NCI-H226 (cell line): ENCODE measurements at regions not wholly inside any gene's neighbourhood (a gene's known extent, or its start where the extent isn't known, plus 50 kb on each side); places are given as distances from the start of the nearest gene placed in this dataset.

Experiments
- DNase-seq: peaks from one replicate; pipeline ENCODE4 v3.0.0-alpha.2; 2015

DNA sequence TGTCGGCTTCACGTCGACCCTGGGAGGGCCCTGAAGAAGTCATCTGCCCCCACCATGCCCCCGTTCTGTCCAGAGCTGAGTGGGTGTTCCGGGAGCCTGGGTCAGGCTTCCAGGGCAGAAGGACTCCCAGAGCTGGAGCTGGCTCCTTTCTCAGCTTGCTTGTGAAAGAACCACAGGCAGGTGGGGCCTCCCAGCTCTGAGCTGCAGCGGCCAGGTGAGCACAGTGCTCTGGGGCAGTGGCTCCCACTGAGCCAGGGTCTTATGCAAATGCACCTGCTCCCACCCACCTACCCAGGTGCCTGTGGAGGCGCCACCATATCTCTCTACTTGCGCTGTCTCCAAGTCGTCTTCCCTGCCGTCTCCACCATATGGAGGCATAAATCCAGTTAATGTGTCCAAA lies 140.0 kb upstream of the RPL38 start:
- DNase-seq = no peak

DNA sequence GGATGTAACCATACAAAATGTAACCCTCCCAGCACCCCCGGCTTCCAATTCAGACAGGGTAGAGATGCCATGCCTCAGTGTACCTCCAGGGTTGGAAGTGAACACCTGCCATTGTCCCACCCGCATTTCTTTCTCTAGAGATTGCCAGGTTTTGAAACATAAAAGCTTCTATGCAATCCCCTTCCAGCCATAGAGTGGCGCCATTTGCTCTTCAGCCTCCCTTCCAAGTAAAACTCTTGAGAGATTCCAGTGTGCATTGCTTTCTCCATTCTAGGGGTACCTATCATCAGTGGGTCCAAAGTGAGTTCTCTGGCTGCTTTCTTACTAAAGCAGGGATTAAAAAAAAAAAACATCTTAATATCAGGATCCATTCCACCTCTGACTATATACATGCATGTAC lies 133.1 kb upstream of the RPL38 start:
- no peak for DNase-seq

DNA sequence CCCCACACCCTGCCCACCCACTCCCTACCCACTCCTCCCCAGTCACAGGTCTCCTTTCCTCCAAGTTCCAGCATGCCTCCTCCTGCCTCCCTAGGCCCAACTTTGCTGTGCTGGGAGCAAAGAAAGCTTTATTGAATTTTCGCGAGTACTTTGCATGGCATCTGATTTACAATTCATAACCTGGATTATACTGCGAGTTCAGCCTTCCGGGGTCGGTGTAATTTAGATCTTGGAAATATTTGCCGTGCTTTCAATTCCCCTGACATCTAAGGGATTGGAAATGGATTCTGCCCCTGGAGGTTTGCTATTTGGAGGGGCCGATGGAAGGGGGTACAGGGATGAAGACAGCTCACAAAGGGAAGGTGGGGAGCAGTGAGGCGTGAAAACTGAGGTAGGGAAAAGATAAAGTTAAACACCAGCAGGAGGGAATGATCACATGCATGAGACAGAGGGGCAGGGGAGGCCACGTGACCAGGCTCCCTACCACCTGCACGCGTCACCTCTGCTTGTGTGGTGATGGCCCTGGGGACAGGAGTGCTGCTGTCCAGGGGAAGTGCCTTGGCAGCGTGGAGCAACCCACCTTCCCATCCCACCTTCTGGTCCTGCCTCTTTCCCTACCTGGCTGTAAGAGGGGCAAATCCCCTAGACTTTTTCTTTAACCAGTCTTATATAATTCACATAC lies 132.3 kb upstream of the RPL38 start:
- DNase-seq = no peak

DNA sequence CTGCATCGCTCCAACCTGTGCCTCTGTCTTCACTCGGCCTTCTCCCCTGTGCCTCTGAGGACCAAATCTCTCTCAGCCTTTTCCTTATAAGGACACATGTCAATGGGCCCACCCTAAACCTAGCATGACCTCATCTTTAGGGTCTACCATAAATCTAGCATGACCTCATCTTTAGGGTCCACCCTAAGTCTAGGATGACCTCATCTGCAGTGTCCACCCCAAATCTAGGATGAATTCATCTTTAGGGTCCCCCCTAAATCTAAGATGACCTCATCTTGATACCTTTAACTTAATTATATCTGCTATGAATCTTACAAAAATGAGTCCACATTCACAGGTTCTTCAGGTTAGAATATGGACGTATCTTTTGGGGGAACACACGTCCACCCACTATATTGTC lies 131.1 kb upstream of the RPL38 start:
- DNase-seq = no peak

DNA sequence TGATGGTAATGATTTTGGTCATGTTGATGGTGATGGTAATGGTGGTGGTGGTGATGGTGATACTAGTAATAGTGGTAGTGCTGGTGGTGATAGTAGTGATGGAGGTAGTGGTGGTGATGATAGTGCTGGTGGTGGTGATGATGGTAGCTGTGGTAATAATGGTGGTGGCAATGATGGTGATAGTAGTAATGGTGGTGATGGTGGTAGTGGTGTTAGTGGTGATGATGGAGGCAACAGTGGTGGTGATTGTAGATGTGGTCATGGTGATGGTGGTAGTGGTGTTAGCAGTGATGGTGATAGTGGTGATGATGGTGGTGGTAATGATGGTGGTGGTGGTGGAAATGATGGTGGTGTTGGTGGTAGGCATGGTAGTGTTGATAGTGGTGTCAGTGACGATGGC lies 127.0 kb upstream of the RPL38 start:
- DNase-seq = no peak

DNA sequence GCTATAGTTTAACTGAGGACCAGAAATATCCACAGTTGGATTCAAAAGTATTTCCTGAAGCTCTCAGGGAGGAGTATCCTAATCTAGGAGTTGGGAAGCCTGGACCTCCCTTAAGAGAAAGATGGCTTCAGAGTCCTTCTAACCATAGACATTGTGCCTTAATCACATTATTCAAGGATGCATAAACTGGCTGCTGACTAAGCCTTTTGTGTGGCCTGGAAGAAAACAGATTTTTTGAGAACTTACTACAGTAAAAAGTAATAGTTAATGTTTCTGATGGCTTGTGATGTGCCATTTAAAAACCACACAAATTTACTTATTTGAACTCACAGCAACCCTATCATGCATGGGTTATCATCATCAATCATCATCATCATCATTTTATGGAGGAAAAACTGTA lies 126.2 kb upstream of the RPL38 start:
- no peak for DNase-seq

DNA sequence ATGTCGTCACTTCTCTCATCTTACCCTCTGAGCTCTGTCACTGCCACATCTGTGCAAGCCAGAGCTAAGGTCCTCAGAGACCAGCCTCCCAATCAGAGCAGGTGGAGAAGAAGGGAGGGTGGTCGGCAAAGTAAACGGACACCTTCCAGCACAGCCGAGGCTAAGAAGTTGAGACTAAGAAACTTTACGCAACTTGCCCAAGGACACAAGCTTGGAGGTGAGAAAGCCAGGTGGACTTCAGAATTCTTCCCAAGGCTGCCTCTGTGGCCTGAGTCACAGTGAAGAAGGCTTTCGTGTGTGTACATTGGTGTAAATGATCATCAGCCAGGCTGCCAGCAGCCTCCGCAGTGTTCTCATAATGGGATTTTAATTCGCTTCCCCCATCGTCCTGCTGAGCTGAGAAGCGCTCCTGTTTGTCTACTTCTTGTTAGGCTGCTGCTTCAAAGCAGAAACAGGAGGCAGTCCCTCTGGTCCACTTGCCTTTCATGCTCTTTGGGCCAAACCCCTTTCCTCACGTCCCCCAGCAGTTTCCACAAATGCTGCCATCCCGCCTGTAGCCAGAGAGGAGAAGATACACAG lies 125.0 kb upstream of the RPL38 start:
- no peak for DNase-seq

DNA sequence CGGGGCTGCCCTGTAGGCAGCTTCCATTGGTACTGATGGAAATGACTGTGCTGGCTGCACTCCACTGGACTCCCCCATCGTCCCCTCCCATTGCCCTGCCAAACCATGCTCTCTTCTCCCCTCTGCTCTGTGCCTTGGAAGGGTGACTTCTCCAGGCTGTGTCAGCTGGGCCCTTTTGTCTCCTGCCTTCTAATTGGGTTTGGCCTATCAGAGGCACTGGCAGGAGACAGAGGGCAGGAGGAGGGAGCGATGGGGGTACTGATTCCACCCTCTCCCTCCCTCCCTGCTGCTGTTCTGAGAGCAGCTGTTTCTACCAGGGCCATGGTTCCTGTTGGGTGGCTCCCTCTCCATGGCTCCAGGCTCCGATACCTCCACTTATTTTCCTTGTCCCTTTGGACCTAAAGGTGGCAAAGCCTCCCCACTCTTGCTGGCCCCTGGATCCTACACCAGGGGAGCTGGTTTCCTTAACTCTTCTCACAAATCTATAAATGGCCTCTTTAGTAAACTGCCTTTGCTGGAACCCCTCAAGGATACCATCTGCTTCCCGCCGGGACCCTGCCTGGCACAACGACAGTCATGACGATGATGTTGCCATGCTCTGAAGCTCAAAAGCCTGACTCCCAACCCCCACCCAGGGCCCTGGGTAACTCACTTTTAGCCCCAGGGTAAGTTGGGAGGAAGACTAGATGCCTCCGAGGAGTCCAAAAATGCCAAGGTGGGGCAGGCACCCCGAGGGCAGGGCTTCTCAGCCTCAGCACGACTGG lies 123.8 kb upstream of the RPL38 start:
- no peak for DNase-seq

DNA sequence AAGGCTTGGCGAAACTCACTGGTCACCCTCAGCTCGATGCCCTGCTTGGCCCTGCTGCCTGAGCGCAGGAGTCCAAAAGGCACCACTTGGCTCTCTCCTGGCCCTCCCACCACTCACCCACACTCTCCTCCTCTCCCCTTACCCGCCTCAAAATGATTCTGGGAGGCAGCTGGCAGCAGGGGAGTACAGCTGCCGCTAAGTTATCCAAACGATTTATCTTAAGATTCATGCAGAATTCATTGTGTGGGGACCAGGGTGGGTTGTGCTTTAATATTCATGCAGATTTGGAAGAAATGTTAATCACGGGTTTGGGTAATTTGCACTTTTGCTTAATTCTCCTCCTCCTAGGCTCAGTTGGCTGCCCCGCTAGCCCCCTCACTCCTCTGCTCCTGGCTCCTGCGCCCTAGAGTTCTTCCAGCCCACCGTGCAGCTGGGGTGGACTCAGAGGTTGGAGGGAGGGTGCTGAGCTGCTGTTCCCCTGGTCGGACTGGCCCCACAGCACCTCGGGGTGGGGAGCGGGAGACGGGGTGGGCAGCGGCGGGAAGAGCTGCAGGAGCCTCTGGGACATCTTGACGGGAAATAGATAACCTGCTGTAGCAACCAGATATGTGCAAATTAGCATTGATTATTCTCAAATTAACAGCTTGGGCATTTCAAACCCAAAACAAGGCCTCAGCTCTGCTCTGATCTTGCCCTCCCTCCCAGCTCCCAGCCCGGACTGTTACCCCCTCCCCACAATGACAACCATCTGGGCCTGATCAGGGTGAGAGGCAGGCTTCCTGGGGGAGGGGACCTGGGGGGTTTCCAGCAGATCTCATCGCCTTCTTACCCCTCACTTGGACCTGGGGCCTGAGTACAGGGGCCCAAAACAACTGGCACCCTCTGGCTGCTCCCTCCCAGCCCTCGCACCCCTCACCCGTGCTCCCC lies 122.6 kb upstream of the RPL38 start:
- no peak for DNase-seq

DNA sequence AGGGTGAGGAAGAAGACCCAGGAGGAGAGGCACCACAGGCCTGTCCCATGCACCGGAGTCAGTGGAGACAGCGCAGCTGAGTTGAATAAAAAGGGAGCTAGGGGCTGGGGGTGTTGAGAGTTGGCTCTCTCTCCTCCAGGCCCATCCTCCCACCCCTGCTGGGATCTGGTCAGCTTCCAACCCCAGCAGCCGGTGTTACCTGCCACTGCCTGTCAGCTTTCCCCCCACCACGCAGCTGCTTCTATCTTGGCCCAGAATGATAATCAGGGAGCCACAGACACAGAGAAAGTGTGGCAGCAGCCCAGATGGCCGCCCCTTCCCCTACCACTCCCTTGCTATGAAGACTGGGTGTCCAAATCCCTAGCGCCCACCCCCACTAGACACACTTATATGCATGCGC lies 120.6 kb upstream of the RPL38 start:
- DNase-seq = no peak

DNA sequence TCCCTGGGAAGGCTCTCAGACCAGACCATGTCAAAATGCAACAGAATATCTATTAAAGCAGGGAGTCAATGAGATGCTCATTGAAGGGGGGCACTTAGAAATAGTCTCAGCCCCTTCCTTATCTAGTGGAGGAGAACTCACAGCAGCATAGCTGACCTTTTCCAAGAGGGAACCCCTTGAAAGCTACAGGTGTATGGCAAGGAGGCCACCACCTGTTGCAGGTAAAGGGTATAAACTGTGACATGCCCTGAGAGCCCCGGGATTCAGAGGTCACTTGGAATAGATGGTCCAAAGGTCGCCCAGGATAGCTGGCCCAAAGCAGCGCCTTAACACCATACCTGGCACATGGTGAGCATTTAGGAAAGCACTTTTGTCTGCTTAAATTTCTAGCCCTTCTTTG lies 120.2 kb upstream of the RPL38 start:
- no peak for DNase-seq

DNA sequence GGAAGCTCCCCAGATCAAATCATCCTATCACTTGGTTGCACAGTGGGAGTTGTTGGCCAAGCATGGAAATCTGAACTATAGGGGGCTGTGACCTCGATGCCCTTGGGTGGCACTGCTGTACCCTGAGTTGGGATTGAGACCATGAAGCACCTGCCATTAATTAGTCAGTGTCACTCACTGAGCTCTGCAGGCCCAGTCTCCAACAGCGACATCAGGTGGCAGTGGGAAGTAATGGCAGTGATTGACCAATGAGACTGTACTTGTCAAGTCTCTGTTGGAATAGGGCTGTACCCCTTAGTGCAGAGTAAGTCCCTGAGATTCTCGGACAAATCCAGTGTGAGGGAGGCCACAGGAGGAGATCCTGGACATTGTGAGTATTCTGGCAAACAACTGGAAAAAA lies 118.0 kb upstream of the RPL38 start:
- DNase-seq = no peak

DNA sequence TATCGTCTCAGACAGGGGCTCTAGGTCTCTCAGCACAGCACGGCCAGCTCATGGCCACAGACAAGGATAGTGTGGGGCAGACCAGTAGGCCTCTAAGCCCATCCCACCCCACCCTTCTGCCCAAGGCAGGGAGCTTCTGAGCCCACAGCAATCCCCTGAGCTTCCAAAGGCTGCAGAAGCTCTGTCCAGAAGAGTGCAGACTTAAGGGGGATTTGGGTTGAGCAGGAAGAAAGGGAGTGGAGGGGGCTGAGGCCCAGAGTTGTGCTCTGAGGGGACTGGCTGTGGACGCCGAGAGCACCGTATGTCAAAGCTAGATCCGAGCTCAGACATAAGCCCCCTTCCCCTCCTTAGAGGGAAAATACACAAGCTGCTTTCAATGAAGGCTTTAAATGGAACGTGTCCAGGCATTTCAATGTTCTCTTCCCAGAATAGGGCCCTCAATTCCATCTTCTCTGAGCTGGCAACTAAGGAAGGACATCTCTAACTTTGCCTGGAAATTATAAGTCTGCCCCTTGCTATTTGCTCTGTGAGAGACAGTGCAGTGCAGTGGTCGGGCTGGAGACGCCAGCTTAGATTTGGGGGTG lies 116.4 kb upstream of the RPL38 start:
- DNase-seq = no peak

DNA sequence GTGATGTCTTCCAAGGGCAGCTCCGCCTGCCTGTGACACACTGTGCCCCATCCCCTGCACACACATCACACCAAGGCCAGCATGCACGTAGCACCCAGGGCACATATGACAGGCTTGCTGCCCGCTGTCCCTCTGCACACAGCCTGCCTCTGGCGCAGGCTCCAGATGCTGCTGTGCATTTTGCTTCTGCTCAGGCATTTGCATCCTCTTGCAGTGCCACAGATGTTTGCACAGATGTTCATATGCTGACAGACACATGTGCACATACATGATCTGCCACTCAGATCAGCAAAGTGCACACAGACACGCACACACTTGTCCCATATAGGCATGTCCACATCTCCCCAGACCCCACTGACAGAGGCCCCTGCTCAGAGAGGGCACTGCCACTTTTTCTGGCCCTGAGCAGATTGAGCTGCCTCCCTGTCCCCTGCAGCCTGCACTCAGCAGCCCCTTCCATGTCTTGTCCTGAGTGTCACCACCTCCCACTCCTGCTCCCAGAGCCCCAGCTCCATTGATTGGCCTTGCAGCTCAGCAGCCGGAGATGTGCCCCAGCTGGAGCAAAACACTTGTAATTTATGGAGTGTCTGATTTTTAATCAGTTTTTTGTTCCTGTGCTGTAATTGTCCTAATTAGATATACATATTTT lies 115.1 kb upstream of the RPL38 start:
- no peak for DNase-seq

DNA sequence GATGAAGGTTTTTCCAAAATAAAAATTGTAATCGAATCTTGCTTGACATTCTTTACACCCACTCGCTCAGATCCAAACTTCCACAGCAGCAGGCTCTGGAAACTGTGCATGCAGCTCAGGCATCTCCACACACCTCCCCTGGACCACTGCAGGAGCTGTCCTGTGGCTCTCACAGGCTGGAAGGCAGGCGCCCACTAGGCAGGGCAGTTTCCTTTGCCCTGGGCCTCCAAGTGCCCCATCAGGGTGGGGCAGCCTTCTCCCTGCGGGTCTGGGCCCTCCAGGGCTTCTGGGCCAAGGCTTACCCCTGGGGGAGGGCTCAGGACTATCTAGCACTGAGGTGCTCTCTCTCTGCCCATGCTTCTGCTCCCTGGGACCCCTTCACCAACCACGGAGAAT lies 114.5 kb upstream of the RPL38 start:
- no peak for DNase-seq

DNA sequence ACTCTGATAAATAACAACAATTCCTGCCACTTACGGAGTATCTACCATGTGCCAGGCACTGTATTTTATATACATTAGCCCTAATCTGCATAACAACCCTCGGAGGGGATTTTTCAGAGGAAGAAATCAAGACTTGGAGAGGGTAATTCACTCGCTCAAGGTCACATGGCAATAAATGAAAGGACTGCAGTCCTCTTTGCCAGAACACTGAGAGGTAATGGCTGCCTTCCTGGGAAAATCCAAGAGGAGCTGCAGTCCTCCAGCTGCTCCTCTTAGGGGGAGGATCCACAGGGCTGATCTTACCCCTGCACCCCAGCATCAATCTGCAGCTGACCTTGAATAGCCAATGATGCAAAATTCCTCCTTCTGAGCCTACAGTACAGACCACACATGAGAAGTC lies 114.1 kb upstream of the RPL38 start:
- DNase-seq = no peak

DNA sequence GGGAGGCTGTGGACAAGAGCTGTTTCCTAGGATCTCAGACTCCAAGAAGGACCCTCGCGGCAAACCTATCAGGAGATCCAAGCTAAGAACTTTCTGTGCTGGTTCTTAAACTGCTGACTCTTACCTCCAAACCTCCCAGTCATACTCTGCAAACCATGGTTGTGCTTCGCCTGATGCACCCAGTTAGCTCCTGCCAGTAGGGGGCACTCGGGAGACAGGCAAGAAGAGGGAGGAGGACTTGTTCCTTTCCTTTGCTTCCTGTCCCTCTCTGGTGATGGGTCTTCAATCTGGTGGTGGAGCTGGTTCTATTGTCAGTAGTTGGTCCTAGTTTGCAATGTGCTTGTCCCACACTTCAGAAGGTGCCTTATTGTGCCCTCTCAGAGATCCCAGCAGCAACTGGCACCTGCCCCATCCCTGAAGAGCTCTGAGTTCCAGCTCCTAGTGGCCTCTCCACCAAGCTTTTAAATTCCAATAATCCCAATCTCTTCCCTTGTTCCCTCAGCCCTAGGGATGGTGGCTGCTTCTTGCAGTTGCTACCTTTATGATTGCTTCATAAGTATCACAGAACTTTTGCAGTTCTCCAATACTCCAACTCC lies 113.5 kb upstream of the RPL38 start:
- DNase-seq = peak; percentile 16

DNA sequence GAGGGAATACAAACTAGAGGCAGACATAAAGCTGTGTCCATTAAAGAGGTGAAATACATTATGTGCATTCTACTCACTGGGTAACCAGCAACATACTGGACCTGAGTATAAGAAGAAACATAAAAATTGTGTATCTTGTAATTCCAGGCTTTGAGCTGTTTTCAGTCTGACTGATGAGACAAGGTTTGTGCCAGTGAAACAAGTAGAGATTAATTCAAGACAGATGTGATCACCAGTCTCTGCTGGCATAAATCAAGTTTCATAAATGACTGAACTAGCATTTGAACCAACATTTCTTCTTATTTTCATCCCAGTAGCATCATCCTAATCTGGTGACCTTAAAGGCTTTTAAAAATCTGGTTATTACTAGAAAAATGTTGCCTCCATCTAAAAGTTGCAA lies 108.8 kb upstream of the RPL38 start:
- DNase-seq = no peak

DNA sequence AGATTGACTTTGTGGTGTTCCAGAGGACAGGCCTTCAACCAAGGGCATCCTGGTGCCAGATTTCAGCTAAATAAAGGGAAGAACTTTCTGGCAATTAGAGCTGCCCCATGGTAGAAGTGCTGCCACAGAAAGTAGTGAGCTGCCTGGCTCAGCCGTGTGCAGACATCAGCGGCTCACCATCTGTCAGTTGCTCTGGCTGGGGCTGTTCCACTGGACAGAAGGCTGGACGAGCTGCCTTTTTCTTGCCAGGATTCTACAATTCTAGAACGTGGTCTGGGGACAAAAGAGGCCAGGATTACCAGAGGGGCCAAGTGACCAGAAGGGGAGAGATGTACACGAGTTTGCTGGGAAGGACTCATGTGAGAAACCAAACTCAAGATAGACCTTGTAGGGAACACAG lies 107.0 kb upstream of the RPL38 start:
- DNase-seq = no peak

DNA sequence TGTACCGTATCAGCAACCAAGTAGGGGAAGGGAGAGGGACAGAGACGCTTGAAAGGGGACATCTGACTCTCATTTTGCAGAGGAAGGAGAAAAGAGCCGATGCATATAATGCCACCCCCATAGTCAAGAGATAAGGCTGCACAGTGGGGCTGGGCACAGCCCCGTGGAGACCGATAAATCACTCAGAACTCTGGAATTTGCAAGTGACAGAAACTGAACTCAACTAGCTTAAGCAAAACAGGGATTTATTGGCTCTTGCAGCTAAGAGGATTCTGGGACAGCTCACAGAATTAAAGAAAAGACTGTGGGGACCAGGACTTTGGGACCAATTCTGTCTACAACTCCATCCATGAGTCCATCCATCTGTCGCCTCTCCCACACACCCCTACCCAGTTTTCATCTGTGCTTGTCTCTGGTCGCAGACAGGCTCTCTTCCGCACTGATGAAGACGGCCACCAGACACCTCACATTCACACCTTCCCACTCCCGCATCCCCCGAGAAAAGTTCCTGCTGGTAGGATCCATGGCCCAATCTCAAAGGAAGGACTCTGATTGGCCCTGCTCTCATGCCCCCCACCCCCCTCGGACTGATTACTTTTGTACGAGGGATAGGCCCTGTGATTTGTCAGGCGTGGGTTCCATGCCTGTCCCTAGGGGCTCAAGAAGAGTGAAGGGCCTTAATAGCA lies 105.9 kb upstream of the RPL38 start:
- no peak for DNase-seq
